ENCODE measurements at regions not wholly inside any gene's neighbourhood (a gene's known extent, or its start where the extent isn't known, plus 50 kb on each side); places are given as distances from the start of the nearest gene placed in this dataset.

- TF ChIP-seq, protein P1, sequence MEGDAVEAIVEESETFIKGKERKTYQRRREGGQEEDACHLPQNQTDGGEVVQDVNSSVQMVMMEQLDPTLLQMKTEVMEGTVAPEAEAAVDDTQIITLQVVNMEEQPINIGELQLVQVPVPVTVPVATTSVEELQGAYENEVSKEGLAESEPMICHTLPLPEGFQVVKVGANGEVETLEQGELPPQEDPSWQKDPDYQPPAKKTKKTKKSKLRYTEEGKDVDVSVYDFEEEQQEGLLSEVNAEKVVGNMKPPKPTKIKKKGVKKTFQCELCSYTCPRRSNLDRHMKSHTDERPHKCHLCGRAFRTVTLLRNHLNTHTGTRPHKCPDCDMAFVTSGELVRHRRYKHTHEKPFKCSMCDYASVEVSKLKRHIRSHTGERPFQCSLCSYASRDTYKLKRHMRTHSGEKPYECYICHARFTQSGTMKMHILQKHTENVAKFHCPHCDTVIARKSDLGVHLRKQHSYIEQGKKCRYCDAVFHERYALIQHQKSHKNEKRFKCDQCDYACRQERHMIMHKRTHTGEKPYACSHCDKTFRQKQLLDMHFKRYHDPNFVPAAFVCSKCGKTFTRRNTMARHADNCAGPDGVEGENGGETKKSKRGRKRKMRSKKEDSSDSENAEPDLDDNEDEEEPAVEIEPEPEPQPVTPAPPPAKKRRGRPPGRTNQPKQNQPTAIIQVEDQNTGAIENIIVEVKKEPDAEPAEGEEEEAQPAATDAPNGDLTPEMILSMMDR (conservative IDR thresholded peaks at IDR 0.05; ENCODE audit: low read length), result no peak
- TF ChIP-seq EZH2phosphoT487 (IDR thresholded peaks at IDR 0.05; ENCODE audit: borderline replicate concordance), result no peak
These were observed 1670.1 kb upstream of the ACO1 start for GRCh38 chr9:30714389-30714788.

Data from Loucy (cell line).